ENCODE measurements at regions not wholly inside any gene's neighbourhood (a gene's known extent, or its start where the extent isn't known, plus 50 kb on each side); places are given as distances from the start of the nearest gene placed in this dataset.
"Not testable (repeated sequence)": the region's sequence is repeated elsewhere in the genome, so short reads cannot be mapped to it uniquely, and the experiment has no call there.

- DNase-seq = no peak
Observed at GRCh38 chr3:157618075-157618760, 115.0 kb upstream of the VEPH1 start.

GRCh38 chr3:157614896-157615295 is 111.7 kb upstream of the VEPH1 start:
- no peak for DNase-seq

GRCh38 chr3:157611536-157612076 is 108.4 kb upstream of the VEPH1 start:
- no peak for DNase-seq

- no peak for DNase-seq
Observed at GRCh38 chr3:157610876-157611535, 107.8 kb upstream of the VEPH1 start.

- peak; percentile 75 for DNase-seq
Observed at GRCh38 chr3:157607826-157608405, 104.7 kb upstream of the VEPH1 start.

GRCh38 chr3:157606852-157607197 is 103.6 kb upstream of the VEPH1 start:
- no peak for DNase-seq

- DNase-seq = peak; percentile 78
Observed at GRCh38 chr3:157606011-157606851, 103.0 kb upstream of the VEPH1 start.

- no peak for DNase-seq
Observed at GRCh38 chr3:157605356-157605755, 102.1 kb upstream of the VEPH1 start.

- no peak for DNase-seq
Observed at GRCh38 chr3:157602424-157602823, 99.2 kb upstream of the VEPH1 start.

GRCh38 chr3:157595259-157595658 is 92.0 kb upstream of the VEPH1 start:
- no peak for DNase-seq

GRCh38 chr3:157594413-157594812 is 91.2 kb upstream of the VEPH1 start:
- no peak for DNase-seq

GRCh38 chr3:157592769-157593168 is 89.6 kb upstream of the VEPH1 start:
- no peak for DNase-seq

GRCh38 chr3:157590273-157590672 is 87.1 kb upstream of the VEPH1 start:
- no peak for DNase-seq

- no peak for DNase-seq
Observed at GRCh38 chr3:157589211-157589610, 86.0 kb upstream of the VEPH1 start.

- no peak for DNase-seq
Observed at GRCh38 chr3:157588386-157589060, 85.3 kb upstream of the VEPH1 start.

- no peak for DNase-seq
Observed at GRCh38 chr3:157586293-157586692, 83.1 kb upstream of the VEPH1 start.

- no peak for DNase-seq
Observed at GRCh38 chr3:157585386-157585785, 82.2 kb upstream of the VEPH1 start.

GRCh38 chr3:157582637-157582973 is 79.4 kb upstream of the VEPH1 start:
- no peak for DNase-seq

- DNase-seq = not testable (repeated sequence)
Observed at GRCh38 chr3:157581956-157582636, 78.9 kb upstream of the VEPH1 start.

- no peak for DNase-seq
Observed at GRCh38 chr3:157581371-157581770, 78.2 kb upstream of the VEPH1 start.

GRCh38 chr3:157578181-157578580 is 75.0 kb upstream of the VEPH1 start:
- DNase-seq = no peak

GRCh38 chr3:157574531-157574930 is 71.3 kb upstream of the VEPH1 start:
- DNase-seq = no peak

Data from left hindlimb (tissue), 1 donor.